ENCODE measurements at regions not wholly inside any gene's neighbourhood (a gene's known extent, or its start where the extent isn't known, plus 50 kb on each side); places are given as distances from the start of the nearest gene placed in this dataset.

DNA sequence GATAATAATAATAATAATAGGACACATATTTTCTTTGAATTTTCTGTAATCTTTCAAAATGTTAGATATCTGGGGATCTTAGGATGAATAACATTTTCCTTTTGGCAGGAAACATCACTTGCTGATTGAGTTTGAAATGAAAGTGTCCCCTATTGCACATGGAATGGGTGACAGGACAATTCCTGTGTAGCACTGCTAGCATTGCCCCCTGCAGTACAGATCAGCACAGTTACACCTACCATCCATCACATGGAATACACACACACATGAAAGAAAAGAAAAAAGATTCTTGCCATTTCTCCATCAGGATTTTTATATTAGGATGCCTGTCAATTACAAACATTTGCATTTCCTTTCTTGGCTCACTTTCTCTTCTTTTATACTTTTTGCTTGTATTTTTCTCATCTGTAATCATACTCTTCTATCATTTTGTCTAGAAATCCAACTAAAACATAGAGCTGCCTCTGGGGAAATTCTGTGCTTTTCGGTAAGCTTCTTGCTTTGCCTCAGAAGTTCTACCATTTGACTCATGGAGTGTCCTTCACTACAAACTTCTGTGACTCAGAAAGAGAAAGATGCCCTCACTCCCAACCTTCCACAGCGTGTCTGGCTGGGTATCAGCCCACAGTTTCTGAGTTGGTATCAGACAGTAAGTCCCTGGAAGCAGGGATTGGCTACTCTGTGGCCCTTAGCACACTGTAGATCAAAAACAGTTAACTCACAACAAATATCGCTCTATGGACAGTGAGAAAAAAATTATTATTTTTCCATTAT, 641.2 kb downstream of the PTPRC start:
- TF ChIP-seq, protein P1, sequence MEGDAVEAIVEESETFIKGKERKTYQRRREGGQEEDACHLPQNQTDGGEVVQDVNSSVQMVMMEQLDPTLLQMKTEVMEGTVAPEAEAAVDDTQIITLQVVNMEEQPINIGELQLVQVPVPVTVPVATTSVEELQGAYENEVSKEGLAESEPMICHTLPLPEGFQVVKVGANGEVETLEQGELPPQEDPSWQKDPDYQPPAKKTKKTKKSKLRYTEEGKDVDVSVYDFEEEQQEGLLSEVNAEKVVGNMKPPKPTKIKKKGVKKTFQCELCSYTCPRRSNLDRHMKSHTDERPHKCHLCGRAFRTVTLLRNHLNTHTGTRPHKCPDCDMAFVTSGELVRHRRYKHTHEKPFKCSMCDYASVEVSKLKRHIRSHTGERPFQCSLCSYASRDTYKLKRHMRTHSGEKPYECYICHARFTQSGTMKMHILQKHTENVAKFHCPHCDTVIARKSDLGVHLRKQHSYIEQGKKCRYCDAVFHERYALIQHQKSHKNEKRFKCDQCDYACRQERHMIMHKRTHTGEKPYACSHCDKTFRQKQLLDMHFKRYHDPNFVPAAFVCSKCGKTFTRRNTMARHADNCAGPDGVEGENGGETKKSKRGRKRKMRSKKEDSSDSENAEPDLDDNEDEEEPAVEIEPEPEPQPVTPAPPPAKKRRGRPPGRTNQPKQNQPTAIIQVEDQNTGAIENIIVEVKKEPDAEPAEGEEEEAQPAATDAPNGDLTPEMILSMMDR (IDR thresholded peaks at IDR 0.05; ENCODE audit: low read length), result no peak
- no peak for TF ChIP-seq EZH2 (IDR thresholded peaks at IDR 0.05; ENCODE audit: borderline replicate concordance, low read length)

Data from OCI-LY1 (cell line).